Endothelial cell of umbilical vein (primary cell): ENCODE measurements at regions not wholly inside any gene's neighbourhood (a gene's known extent, or its start where the extent isn't known, plus 50 kb on each side); places are given as distances from the start of the nearest gene placed in this dataset.

Experiments
- BruUV-seq: library from RNA; stranded (reverse); fragments of 400-500 nt; replicated peaks from 2 replicates; lab custom pipeline; 2021; lab: Mats Ljungman, UMichigan
- CTCF ChIA-PET: fragments of 300-600, 350-600 bp; sonication (Branson Sonifier 250); formaldehyde crosslinking; loops from one replicate; lab custom pipeline; 2021; ENCODE audit warnings: antibody characterized with exemption, inconsistent platforms; lab: Charles Lee
- POLR2A ChIA-PET: fragments of 300-600, 350-600 bp; sonication (Branson Sonifier 250); formaldehyde crosslinking; loops from one replicate; lab custom pipeline; 2021; ENCODE audit warnings: antibody characterized with exemption, inconsistent platforms; lab: Charles Lee
- DNase-seq: peaks from one replicate; pipeline ENCODE4 v3.0.0-alpha.2; 2011; ENCODE audit warnings: low read depth, low spot score
- FAIRE-seq: peaks from 2 replicates; lab custom pipeline; 2011; peaks lifted over from hg19 to GRCh38; lab: Jason Lieb, UNC
- H2AFZ ChIP-seq: 2 replicates; pipeline ENCODE4 v1.6.0; 2012; ENCODE audit warnings: low read depth, low read length, control low read depth, inconsistent platforms
- H3K27ac ChIP-seq: 2 replicates; pipeline ENCODE4 v1.5.1; 2011; ENCODE audit warnings: low read depth, mild to moderate bottlenecking, control low read depth, low read length, moderate library complexity; ENCODE audit not compliant: insufficient read depth
- H3K27me3 ChIP-seq, 2 experiments: 2 replicates each; pipeline versions ENCODE4 v1.6.0 to v1.6.1; 2011; ENCODE audit warnings: low read length in 2 of 2, mixed read lengths in 1 of 2; ENCODE audit not compliant: control insufficient read depth in 2 of 2, insufficient read depth in 2 of 2
- H3K36me3 ChIP-seq, 2 experiments: 2 replicates in 1 of 2; 3 replicates in 1 of 2; pipeline ENCODE4 v1.5.1; 2011; ENCODE audit warnings: low read length in 2 of 2, mild to moderate bottlenecking in 1 of 2, moderate library complexity in 1 of 2; ENCODE audit not compliant: control insufficient read depth in 2 of 2, insufficient read depth in 2 of 2; ENCODE audit errors: extremely low read depth in 1 of 2
- H3K4me1 ChIP-seq: 3 replicates; pipeline ENCODE4 v1.5.1; 2011; ENCODE audit warnings: mild to moderate bottlenecking, low read length; ENCODE audit not compliant: control insufficient read depth, insufficient read depth; ENCODE audit errors: extremely low read depth
- H3K4me2 ChIP-seq: 2 replicates; pipeline ENCODE4 v1.6.1; 2011; ENCODE audit warnings: low read length, control low read depth, mixed read lengths; ENCODE audit not compliant: insufficient read depth
- H3K4me3 ChIP-seq, 3 experiments: fragments of 200-600 bp in 1 of 3; sonication (generic), shearing (Covaris generic) in 1 of 3; replicated peaks in 1 of 3; 2 replicates each; pipeline ENCODE4 v1.5.1; 2011 to 2016; ENCODE audit warnings: control low read depth in 3 of 3, low read length in 3 of 3, mild to moderate bottlenecking in 2 of 3, inconsistent platforms in 1 of 3, low read depth in 1 of 3, moderate library complexity in 1 of 3; ENCODE audit not compliant: insufficient read depth in 1 of 3
- H3K79me2 ChIP-seq: 2 replicates; pipeline ENCODE4 v1.6.0; 2012; ENCODE audit warnings: low read length, inconsistent platforms; ENCODE audit not compliant: control insufficient read depth, insufficient read depth
- H3K9ac ChIP-seq: replicated peaks from 2 replicates; pipeline ENCODE3; 2011; ENCODE audit warnings: low read length, control low read depth; ENCODE audit not compliant: insufficient read depth; ENCODE audit errors: extremely low read depth
- H3K9me1 ChIP-seq: replicated peaks from 3 replicates; pipeline ENCODE4 v1.6.0; 2011; ENCODE audit warnings: mild to moderate bottlenecking, low read length; ENCODE audit not compliant: control insufficient read depth, insufficient read depth; ENCODE audit errors: extremely low read depth
- H3K9me3 ChIP-seq: replicated peaks from 2 replicates; pipeline ENCODE4 v1.5.1; 2012; ENCODE audit warnings: low read length, inconsistent platforms; ENCODE audit not compliant: control insufficient read depth, insufficient read depth
- H4K20me1 ChIP-seq: replicated peaks from 2 replicates; pipeline ENCODE3; 2011; ENCODE audit warnings: mild to moderate bottlenecking, low read length; ENCODE audit not compliant: control insufficient read depth, insufficient read depth; ENCODE audit errors: extremely low read depth
- EZH2 ChIP-seq: IDR thresholded peaks from 2 replicates; pipeline ENCODE4 v1.6.1; 2012; ENCODE audit warnings: borderline replicate concordance, low read depth, mild to moderate bottlenecking, moderate library complexity, low read length, inconsistent platforms; ENCODE audit not compliant: severe bottlenecking
- FOS ChIP-seq: IDR thresholded peaks from 2 replicates; pipeline ENCODE4 v1.6.1; 2011; ENCODE audit warnings: mild to moderate bottlenecking, low read length, moderate library complexity, borderline replicate concordance; ENCODE audit not compliant: insufficient read depth
- GATA2 ChIP-seq: IDR thresholded peaks from 2 replicates; pipeline ENCODE4 v1.7.0; 2011; ENCODE audit warnings: low read depth, mild to moderate bottlenecking, moderate library complexity, mixed read lengths, low read length; ENCODE audit not compliant: insufficient read length, insufficient read depth
- JUN ChIP-seq: IDR thresholded peaks from 2 replicates; pipeline ENCODE4 v1.6.1; 2011; ENCODE audit warnings: borderline replicate concordance, low read depth; ENCODE audit not compliant: insufficient read length, insufficient read depth
- MYC ChIP-seq: IDR thresholded peaks from one replicate; pipeline ENCODE4 v1.6.1; 2011; ENCODE audit warnings: mild to moderate bottlenecking, low read depth, low read length
- POLR2A ChIP-seq: IDR thresholded peaks from 2 replicates; pipeline ENCODE4 v1.6.1; 2012; ENCODE audit warnings: low read depth, mild to moderate bottlenecking, control low read depth, low read length
- POLR2AphosphoS5 ChIP-seq: IDR thresholded peaks from 2 replicates; pipeline ENCODE4 v1.6.1; 2012; ENCODE audit warnings: low read depth, mild to moderate bottlenecking, control low read depth, low read length, moderate library complexity; ENCODE audit not compliant: insufficient read depth
- dilution Hi-C: fragments of 300-500 bp; cut with MboI; formaldehyde crosslinking; loops from one replicate; pipeline ENCODE4 v1.15.0; 2019; ENCODE audit warnings: low sequenced_read_pairs; ENCODE audit not compliant: extremely low pct_ligation_motif_present
- intact Hi-C: fragments of 100-400 bp; cut with micrococcal nuclease; formaldehyde crosslinking; loops from one replicate; pipeline ENCODE4 v1.10.0; 2022
- TF ChIP-seq, protein P1 (sequence below), 2 donors: IDR thresholded peaks; 1 replicate in 1 of 2; 2 replicates in 1 of 2; pipeline ENCODE4 v1.5.1; 2011; ENCODE audit warnings: low read length in 2 of 2, mild to moderate bottlenecking in 2 of 2, moderate library complexity in 2 of 2, control low read depth in 1 of 2, inconsistent platforms in 1 of 2, low read depth in 1 of 2; ENCODE audit not compliant: insufficient read depth in 1 of 2; ENCODE audit errors: extremely low read depth in 1 of 2
- TF ChIP-seq, protein P2 (sequence below): IDR thresholded peaks from 2 replicates; pipeline ENCODE4 v1.6.1; 2011; ENCODE audit not compliant: insufficient read depth, insufficient read length

DNA sequence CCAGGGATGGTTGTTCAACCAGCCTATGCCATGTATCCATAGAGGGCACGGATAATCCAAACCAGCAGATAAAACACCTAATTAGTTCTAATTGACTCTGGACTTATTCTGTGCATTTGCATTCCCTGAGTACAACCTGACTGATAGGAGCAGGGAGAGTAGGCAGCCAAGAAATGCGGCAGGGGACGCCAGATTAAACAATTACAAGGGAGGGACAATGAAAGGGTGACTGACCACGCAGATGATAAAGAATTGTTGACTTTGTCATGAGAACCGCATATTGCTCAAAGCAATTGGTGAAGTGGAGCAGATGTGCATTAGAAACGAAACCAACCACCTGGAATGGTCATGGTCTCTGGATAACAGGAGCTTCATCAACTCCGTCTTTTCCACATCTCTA, 369.1 kb upstream of the FRG2C start:
- intact Hi-C loops, result no loop called here
- no peak for FAIRE-seq

More for the DNA sequence above, 369.1 kb upstream of the FRG2C start:
- Histone ChIP-seq H3K9me1 (no peaks in the 10 kb centered on the region), H3K36me3 (no peaks in the 10 kb centered on the region), H3K4me2 (no peak overlapping the region), H3K27me3 (no peaks in the 10 kb centered on the region), H3K4me3 (no peak overlapping the region), H3K27ac (no peak overlapping the region), H2AFZ (no peak overlapping the region), H3K79me2 (no peaks in the 10 kb centered on the region), H3K9me3 (no peaks in the 10 kb centered on the region), H4K20me1 (no peaks in the 10 kb centered on the region), H3K4me1 (no peaks in the 10 kb centered on the region), H3K9ac (no peak overlapping the region)
- BruUV-seq, result no TSS peak
- TF ChIP-seq, protein P1, sequence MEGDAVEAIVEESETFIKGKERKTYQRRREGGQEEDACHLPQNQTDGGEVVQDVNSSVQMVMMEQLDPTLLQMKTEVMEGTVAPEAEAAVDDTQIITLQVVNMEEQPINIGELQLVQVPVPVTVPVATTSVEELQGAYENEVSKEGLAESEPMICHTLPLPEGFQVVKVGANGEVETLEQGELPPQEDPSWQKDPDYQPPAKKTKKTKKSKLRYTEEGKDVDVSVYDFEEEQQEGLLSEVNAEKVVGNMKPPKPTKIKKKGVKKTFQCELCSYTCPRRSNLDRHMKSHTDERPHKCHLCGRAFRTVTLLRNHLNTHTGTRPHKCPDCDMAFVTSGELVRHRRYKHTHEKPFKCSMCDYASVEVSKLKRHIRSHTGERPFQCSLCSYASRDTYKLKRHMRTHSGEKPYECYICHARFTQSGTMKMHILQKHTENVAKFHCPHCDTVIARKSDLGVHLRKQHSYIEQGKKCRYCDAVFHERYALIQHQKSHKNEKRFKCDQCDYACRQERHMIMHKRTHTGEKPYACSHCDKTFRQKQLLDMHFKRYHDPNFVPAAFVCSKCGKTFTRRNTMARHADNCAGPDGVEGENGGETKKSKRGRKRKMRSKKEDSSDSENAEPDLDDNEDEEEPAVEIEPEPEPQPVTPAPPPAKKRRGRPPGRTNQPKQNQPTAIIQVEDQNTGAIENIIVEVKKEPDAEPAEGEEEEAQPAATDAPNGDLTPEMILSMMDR (IDR thresholded peaks at IDR 0.05; ENCODE audit: extremely low read depth in 1 of 2, insufficient read depth in 1 of 2, low read depth in 1 of 2, low read length in 2 of 2), result no peak
- TF ChIP-seq MYC (no peak), EZH2 (no peak), FOS (no peak), POLR2A (no peak), GATA2 (no peak), POLR2AphosphoS5 (no peak), JUN (no peak)
- TF ChIP-seq, protein P2, sequence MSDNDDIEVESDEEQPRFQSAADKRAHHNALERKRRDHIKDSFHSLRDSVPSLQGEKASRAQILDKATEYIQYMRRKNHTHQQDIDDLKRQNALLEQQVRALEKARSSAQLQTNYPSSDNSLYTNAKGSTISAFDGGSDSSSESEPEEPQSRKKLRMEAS, result no peak
- no peak for DNase-seq
- dilution Hi-C loops, result no loop called here
- ChIA-PET CTCF (no interaction called here), POLR2A (no interaction called here)
